ENCODE measurements at regions not wholly inside any gene's neighbourhood (a gene's known extent, or its start where the extent isn't known, plus 50 kb on each side); places are given as distances from the start of the nearest gene placed in this dataset.
"Not testable (repeated sequence)": the region's sequence is repeated elsewhere in the genome, so short reads cannot be mapped to it uniquely, and the experiment has no call there.

DNA sequence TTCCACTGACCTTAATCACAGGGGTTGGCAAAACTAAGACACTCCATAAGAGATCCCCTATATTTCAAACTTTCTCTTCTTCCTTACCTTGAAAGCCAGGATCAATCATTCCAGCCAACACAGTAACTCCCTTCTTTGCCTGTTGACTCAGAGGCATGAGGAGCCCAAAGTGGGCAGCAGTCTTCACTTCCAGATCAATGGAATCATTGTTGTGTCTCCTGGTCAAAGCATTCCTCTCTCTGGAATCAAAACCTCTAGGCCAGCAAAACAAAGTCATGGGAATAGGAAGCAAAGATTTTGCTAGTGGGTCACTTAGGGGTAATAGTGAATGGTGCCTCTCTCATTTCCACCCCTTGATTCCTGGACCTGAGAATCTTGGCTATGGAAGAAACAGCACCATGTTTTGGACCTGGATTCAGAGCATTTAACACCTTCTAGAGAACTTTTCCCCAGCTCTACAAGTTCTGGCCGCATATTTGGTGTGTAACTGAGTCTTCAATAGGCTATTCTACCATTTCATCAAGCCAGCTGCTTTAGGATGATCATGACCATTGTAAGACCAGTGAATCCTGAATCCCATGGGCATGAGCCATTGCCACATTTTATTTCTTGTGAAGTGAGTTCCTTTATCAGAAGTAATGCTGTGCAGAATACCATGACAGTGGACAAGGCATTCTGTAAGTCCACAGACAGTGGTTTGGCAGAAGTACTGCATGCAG is 65.7 kb upstream of the SERPINE2 start:
- no peak for DNase-seq

DNA sequence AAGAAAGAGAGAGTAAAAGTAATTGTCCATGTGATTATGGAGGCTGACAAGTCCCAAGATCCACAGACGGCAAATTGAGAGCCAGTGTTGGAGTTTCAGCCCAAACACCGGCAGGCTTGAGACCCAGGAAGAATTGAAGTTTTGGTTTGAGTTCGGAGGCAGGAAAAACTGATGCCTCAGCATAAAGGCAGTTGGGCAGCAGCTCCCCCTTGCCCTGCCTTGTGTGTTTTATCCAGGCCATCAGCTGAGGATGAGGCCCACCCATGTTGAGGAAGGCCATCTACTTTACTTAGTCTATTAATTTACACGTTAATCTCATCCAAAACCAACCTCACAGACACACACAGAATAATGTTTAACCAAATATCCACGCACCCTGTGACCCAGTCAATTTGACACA is 64.6 kb upstream of the SERPINE2 start:
- DNase-seq: no peak

DNA sequence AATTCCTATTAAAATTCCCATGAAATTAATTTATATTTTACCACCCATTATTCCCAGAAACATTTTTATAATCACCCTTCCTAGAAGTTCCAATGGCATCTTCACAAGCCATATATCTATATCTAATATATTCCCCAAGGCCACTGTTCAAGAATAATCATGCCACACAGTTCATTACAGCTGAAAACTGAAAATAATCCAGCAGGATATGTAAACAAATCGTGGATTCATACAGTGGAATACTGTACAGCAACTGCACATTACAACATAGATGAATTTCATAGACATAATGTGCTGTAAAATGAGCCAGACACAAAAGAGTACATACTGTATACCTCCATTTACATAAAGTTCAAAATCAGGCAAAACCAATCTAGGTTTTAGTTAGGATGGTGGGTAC is 63.9 kb upstream of the SERPINE2 start:
- DNase-seq: no peak

DNA sequence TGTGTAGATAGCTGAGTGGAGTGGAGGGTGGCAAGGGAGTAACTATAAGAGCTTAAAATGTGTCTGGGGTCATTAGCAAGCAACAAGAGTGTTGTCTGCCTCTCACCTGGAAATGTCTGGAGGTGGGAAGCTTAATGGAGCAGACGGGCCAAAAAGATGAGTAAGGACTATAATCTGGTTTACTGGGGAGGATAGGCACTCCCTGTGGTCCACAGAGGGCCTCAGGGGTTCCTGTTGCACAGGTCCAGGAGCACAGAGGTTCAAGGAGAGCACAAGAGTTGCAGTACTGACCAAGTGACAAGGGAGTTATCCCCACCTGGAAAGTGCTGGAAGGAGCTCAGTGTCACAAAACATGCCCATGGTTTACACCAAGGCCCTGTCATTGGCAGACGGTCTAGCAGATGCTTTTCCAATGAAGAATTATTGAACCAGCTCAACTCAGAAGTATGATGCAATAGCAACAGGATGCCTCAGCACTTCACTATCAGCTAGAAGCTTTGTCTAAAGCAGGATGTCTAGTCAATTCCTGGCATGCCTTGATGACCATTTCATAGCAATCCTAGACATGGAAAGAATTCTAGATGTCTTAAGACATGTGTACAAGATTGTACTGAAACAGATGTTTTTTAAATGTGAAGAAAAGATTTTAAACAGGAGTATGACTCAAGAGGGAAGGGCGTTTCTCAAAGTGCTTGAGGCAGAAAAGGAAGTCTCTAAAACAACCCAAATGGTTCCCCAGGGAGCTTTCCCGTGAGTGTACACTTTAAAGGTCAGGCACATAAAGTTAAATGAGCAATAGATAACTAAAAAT is 62.9 kb upstream of the SERPINE2 start:
- DNase-seq: no peak

DNA sequence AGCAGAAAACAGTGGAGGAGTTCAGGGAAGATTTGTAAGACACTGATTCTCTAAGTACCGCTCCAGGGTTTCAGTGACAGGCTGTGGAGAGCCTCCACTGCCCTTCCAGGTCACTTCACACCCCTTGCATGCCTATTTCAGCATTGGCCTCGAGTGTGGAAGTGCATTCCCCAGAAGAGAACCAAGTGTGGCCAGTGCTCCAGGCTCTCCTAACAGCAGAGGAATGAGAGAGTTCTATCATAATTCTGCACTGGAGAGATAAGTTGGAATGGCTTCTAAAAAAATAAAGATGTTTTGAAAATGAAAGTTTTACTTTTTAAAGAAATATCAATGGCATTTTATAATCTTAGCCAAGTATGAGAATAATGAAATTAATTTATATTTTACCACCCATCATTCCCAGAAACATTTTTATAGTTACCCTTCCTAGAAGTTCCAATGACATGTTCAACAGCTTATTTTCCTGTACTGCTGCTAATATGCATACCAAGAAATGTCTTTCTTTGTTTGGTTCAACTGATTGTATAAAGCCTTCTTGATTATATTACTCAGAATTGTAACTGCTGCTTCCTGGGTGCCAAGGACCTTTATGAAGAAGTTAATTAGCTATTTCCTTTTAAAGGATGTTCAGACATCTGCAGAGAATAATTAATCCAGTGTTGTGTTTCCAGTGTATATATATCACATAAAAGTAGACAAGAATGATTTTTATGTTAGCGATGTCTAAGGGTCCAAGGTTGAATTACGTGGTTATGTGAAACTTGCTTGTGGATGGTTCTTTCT is 61.0 kb upstream of the SERPINE2 start:
- DNase-seq: no peak

DNA sequence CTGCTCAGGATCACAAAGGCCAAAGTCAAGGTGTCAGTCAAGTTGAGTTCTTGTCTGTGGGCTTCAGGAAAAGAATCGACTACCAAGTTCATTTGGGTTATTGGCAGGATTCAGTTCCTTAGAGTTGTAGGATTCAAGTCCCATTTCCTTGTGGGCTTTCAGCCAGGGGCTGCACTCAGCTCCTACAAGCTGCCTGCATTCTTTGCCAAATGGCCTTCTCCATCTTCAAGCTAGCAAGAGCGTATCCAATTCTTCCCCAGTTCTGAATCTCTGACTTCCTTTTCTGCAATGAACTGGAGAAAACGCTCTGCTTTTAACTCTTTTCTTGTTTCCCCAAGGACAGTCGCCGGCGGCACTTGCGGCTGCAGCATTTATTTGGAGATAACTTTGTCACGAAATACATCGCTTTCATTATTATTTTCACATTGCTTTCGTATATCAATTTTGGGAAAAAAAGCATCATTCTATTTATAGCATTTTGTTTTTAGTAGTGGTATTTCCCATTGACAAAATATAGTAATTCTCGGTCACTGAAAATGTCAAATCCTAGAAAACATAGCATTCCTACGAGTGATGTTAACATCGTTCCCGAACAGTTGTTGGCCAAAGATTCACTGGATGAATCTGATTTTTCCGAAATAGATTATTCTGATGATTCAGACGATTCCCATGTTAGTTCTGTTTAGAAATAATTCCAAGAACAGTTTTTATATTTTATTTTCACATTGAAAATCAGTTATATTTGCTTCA is 59.6 kb upstream of the SERPINE2 start:
- no peak for DNase-seq

DNA sequence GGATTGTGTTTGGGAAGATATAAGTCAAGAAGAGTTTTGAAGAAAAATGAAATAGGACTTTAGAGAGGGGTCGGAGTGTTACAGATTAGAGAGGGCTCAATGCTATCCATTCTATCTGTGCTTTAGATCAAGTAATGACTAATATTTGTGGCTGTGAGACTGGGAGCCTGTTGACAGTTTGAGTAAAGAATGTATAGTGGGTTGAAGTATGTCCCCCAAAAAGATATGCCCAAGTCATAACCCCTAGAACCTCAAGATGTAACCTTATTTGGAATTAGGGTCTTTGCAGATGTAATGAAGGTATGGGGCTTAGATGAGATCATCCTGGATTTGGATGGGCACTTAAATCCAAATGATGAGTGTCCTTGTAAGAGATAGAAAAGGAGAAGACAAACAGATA is 55.3 kb upstream of the SERPINE2 start:
- DNase-seq: no peak

DNA sequence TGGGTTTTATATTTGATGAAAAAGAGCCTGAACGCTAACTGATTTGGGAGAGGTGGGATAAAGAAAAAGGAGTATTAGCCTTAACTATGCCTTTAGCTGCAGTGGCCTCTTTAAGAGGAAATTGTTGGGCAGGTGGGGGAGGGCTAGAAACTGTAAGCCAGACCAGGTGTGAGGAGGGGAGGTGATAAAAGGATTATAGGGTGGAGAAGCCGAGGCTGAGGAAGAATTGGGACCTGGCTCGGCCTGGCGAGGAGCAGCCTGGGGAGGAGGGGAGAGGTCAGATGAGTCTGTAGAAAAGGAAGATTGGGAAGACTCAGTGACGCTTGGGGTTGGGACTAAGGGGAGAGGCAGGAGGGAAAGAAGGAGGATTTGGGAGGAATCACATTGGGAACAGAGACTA is 52.6 kb upstream of the SERPINE2 start:
- DNase-seq: not testable (repeated sequence)

DNA sequence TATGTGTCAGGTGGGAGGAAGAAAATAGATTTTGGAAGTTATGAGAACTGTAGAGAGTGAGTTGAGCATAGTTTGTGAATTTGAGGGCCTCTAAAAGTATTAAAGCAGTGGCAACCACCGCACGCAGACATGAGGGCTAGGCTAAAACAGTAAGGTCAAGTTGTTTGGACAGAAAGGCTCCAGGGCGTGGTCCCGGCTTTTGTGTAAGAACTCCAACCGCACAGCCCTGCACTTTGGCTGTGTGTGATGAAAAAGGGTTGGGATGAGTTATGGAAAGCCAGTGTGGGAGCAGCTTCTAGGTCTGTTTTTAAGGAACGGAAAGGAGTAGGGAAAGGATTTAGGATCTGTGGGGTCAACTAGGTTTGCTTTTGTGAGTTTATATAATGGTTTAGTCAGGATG is 50.5 kb upstream of the SERPINE2 start:
- not testable (repeated sequence) for DNase-seq
